Mammary epithelial cell (primary cell): ENCODE measurements at regions not wholly inside any gene's neighbourhood (a gene's known extent, or its start where the extent isn't known, plus 50 kb on each side); places are given as distances from the start of the nearest gene placed in this dataset.

Experiments
- EZH2 ChIP-seq: IDR thresholded peaks from 2 replicates; pipeline ENCODE4 v1.6.1; 2012; ENCODE audit warnings: low read length, inconsistent platforms, borderline replicate concordance
- TF ChIP-seq, protein P1 (sequence below), 2 donors: IDR thresholded peaks in 1 of 2; conservative IDR thresholded peaks in 1 of 2; 2 replicates each; pipeline ENCODE4 v1.5.1; 2011 to 2012; ENCODE audit warnings: inconsistent platforms in 2 of 2, low read length in 2 of 2, mild to moderate bottlenecking in 2 of 2, control low read depth in 1 of 2, low read depth in 1 of 2; ENCODE audit not compliant: insufficient read depth in 1 of 2; ENCODE audit errors: extremely low read depth in 1 of 2

DNA sequence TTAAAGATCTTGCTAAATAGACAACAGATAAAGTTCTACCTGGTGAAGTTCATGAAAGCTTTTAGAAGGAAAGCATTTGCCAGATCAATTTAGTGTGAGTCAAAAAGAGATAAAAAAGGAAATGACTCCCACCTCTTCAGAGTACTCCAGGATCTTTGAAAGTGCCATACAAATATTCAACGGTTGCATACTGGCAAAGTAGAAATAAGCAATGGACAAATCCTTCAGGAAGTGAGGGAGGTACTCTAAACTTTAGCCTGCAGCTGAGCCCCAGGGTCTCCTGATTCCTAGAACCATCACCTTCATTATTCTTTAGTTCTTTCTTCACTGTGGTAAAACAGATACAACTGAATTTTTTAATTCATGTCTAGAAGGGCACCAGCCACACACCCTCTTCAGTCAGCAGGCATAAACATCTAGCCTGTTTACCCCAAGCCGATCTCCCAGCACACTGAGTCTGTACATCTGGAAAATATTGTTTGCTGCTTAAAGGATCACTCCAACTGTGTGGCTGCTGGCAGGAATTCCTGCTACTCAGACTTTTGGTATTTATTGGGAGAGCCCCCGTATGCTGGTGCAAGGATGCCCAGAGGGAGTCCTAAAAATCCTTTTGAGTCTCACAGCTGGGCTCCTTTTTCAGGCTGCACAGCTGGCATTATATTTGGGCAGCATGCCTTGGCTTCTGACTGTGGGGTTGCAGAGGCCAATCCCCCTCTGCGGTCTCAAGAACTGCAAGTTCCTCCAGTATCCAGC is 72.3 kb upstream of the SESTD1 start:
- TF ChIP-seq, protein P1, sequence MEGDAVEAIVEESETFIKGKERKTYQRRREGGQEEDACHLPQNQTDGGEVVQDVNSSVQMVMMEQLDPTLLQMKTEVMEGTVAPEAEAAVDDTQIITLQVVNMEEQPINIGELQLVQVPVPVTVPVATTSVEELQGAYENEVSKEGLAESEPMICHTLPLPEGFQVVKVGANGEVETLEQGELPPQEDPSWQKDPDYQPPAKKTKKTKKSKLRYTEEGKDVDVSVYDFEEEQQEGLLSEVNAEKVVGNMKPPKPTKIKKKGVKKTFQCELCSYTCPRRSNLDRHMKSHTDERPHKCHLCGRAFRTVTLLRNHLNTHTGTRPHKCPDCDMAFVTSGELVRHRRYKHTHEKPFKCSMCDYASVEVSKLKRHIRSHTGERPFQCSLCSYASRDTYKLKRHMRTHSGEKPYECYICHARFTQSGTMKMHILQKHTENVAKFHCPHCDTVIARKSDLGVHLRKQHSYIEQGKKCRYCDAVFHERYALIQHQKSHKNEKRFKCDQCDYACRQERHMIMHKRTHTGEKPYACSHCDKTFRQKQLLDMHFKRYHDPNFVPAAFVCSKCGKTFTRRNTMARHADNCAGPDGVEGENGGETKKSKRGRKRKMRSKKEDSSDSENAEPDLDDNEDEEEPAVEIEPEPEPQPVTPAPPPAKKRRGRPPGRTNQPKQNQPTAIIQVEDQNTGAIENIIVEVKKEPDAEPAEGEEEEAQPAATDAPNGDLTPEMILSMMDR (conservative IDR thresholded peaks at IDR 0.05 in 1 of 2, IDR thresholded peaks at IDR 0.05 in 1 of 2; ENCODE audit: extremely low read depth in 1 of 2, insufficient read depth in 1 of 2, low read depth in 1 of 2, low read length in 2 of 2): no peak
- no peak for TF ChIP-seq EZH2
